ENCODE measurements at regions not wholly inside any gene's neighbourhood (a gene's known extent, or its start where the extent isn't known, plus 50 kb on each side); places are given as distances from the start of the nearest gene placed in this dataset.

DNA sequence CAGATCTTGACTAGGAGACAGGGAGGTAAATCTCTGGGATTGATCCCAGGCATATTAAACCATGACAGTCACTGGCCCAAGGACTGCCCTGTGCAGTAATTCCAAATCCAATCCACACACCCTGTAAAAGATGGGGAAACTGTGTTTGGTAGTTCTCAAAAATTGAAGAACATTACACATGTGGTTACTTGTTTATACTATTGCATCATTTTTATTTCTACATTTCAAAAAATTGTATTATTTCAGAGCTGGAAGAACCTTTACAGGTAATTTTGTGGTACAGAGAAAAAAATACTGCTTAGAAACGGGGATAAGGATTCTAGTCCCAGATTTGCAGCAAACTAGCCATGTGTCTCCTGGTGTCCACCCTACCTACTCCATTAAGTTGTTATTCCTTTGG, 400.5 kb downstream of the LRIG3 start:
- no peak for TF ChIP-seq CTCF (IDR thresholded peaks at IDR 0.05)
- H3K27ac ChIP-seq (ENCODE audit: low read length): no peak overlapping the region
- peaks cover 11% of the 10 kb centered on the region for H3K9me3 ChIP-seq (ENCODE audit: control insufficient read depth, insufficient read depth, low read length)
- no peak for DNase-seq
- no peaks in the 10 kb centered on the region for H3K36me3 ChIP-seq (ENCODE audit: control insufficient read depth, insufficient read depth, low read length)
- Mint-ChIP-seq H3K36me3 (peaks cover 7% of the 10 kb centered on the region), H3K27me3 (ENCODE audit: low read depth in 2 of 2) (no peaks in the 10 kb centered on the region), H3K4me1 (no peaks in the 10 kb centered on the region), H3K27ac (no peak overlapping the region), H3K4me3 (no peak overlapping the region), H3K9me3 (peaks cover 16 to 21% of the 10 kb centered on the region in 2 donors)
- H3K4me1 ChIP-seq (ENCODE audit: control insufficient read depth, insufficient read depth, low read length): no peaks in the 10 kb centered on the region
- H3K27me3 ChIP-seq (ENCODE audit: control insufficient read depth, insufficient read depth, low read length): no peaks in the 10 kb centered on the region
- 78% methylated on average over 1 of the region's 1 CpG for WGBS (ENCODE audit: insufficient coverage)
- no peak overlapping the region for H3K4me3 ChIP-seq (ENCODE audit: low read length)
- no peak for ATAC-seq
- intact Hi-C loops (cut with micrococcal nuclease): no loop called here

GRCh38 chr12:58521152-58521551, 399.2 kb downstream of the LRIG3 start:
- no peak overlapping the region for H3K27ac ChIP-seq (ENCODE audit: low read length)
- Mint-ChIP-seq H3K4me3 (no peak overlapping the region), H3K9me3 (peaks cover 16 to 21% of the 10 kb centered on the region in 2 donors), H3K27ac (no peak overlapping the region), H3K36me3 (peaks cover 7% of the 10 kb centered on the region), H3K4me1 (no peaks in the 10 kb centered on the region), H3K27me3 (ENCODE audit: low read depth in 2 of 2) (no peaks in the 10 kb centered on the region)
- no CpG with 5 or more reads among the region's 2 CpGs for WGBS (ENCODE audit: insufficient coverage)
- no peak for TF ChIP-seq CTCF (IDR thresholded peaks at IDR 0.05)
- no peak overlapping the region for H3K4me3 ChIP-seq (ENCODE audit: low read length)
- H3K36me3 ChIP-seq (ENCODE audit: control insufficient read depth, insufficient read depth, low read length): no peaks in the 10 kb centered on the region
- no peaks in the 10 kb centered on the region for H3K4me1 ChIP-seq (ENCODE audit: control insufficient read depth, insufficient read depth, low read length)
- no peaks in the 10 kb centered on the region for H3K27me3 ChIP-seq (ENCODE audit: control insufficient read depth, insufficient read depth, low read length)
- H3K9me3 ChIP-seq (ENCODE audit: control insufficient read depth, insufficient read depth, low read length): peaks cover 8% of the 10 kb centered on the region
- intact Hi-C loops (cut with micrococcal nuclease): no loop called here
- no peak for DNase-seq
- ATAC-seq: no peak

DNA sequence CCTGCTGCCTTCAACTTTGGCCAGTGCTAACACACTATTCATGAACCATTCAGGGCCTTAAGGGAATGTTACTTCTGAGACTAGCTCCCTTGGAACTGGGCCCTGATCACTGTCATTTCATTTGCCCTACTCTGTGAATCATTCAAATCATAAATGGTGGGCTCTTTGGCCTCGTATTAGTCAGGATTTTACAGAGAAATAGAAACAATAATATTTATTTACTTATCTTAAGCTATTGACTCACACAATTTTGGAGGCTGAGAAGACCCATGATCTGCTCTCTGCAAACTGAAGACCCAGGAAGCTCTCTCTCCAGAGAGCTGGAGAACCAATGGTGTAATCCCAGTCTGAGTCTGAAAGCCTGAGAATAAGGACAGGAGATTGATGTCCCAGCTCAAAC, 398.5 kb downstream of the LRIG3 start:
- Mint-ChIP-seq H3K4me3 (no peak overlapping the region), H3K36me3 (peaks cover 7% of the 10 kb centered on the region), H3K9me3 (peaks cover 14 to 19% of the 10 kb centered on the region in 2 donors), H3K27me3 (ENCODE audit: low read depth in 2 of 2) (no peaks in the 10 kb centered on the region), H3K27ac (no peak overlapping the region), H3K4me1 (no peaks in the 10 kb centered on the region)
- no peaks in the 10 kb centered on the region for H3K4me1 ChIP-seq (ENCODE audit: control insufficient read depth, insufficient read depth, low read length)
- DNase-seq (no peak), ATAC-seq (no peak)
- intact Hi-C loops (cut with micrococcal nuclease): no loop called here
- no peaks in the 10 kb centered on the region for H3K27me3 ChIP-seq (ENCODE audit: control insufficient read depth, insufficient read depth, low read length)
- H3K27ac ChIP-seq (ENCODE audit: low read length): no peak overlapping the region
- no peak for TF ChIP-seq CTCF (IDR thresholded peaks at IDR 0.05)
- 67% methylated on average over 1 of the region's 1 CpG for WGBS (ENCODE audit: insufficient coverage)
- no peaks in the 10 kb centered on the region for H3K36me3 ChIP-seq (ENCODE audit: control insufficient read depth, insufficient read depth, low read length)
- H3K4me3 ChIP-seq (ENCODE audit: low read length): no peak overlapping the region
- peaks cover 8% of the 10 kb centered on the region for H3K9me3 ChIP-seq (ENCODE audit: control insufficient read depth, insufficient read depth, low read length)

- DNase-seq (no peak), ATAC-seq (no peak)
- no peaks in the 10 kb centered on the region for H3K27me3 Mint-ChIP-seq (ENCODE audit: low read depth in 2 of 2)
- Histone ChIP-seq H3K4me3 (ENCODE audit: low read length) (no peak overlapping the region), H3K27me3 (ENCODE audit: control insufficient read depth, insufficient read depth, low read length) (no peaks in the 10 kb centered on the region), H3K4me1 (ENCODE audit: control insufficient read depth, insufficient read depth, low read length) (no peaks in the 10 kb centered on the region), H3K36me3 (ENCODE audit: control insufficient read depth, insufficient read depth, low read length) (no peaks in the 10 kb centered on the region), H3K9me3 (ENCODE audit: control insufficient read depth, insufficient read depth, low read length) (peaks cover 3% of the 10 kb centered on the region), H3K27ac (ENCODE audit: low read length) (no peak overlapping the region)
- H3K4me3 Mint-ChIP-seq: no peak overlapping the region
- H3K9me3 Mint-ChIP-seq: peaks cover 9% of the 10 kb centered on the region in 2 donors
- H3K36me3 Mint-ChIP-seq: peaks cover 6% of the 10 kb centered on the region
- no peak overlapping the region for H3K27ac Mint-ChIP-seq
- H3K4me1 Mint-ChIP-seq: no peaks in the 10 kb centered on the region
- intact Hi-C loops (cut with micrococcal nuclease): no loop called here
- TF ChIP-seq CTCF (IDR thresholded peaks at IDR 0.05): no peak
Measured at GRCh38 chr12:58523360-58523759, 396.9 kb downstream of the LRIG3 start.

Measured in natural killer cell (primary cell).